A673 (cell line): ENCODE measurements at regions not wholly inside any gene's neighbourhood (a gene's known extent, or its start where the extent isn't known, plus 50 kb on each side); places are given as distances from the start of the nearest gene placed in this dataset.

Experiments used
- BruUV-seq: library from RNA; stranded (reverse); fragments of 400-500 nt; replicated peaks from 2 replicates; lab custom pipeline; 2021; lab: Mats Ljungman, UMichigan
- CTCF ChIA-PET: fragments of 300-600 bp; sonication (Branson Sonifier 250); formaldehyde crosslinking; loops from one replicate; lab custom pipeline; 2022; ENCODE audit warnings: antibody characterized with exemption; lab: Charles Lee
- POLR2A ChIA-PET: fragments of 300-600 bp; sonication (Branson Sonifier 250); formaldehyde crosslinking; loops from one replicate; lab custom pipeline; 2022; ENCODE audit warnings: antibody characterized with exemption; ENCODE audit not compliant: low non-redundant PET; lab: Charles Lee
- DNase-seq: peaks from one replicate; pipeline ENCODE4 v3.0.0-alpha.2; 2015; ENCODE audit warnings: low spot score
- H3K27ac ChIP-seq: fragments of 200-600 bp; sonication (generic); 2 replicates; pipeline ENCODE4 v1.5.1; 2016; ENCODE audit warnings: mixed run types, low read depth, mild to moderate bottlenecking, mixed read lengths, antibody characterized with exemption, low read length; ENCODE audit not compliant: poor library complexity, severe bottlenecking
- H3K27me3 ChIP-seq: fragments of 200-600 bp; sonication (generic); replicated peaks from 2 replicates; pipeline ENCODE4 v1.6.1; 2017; ENCODE audit warnings: mixed run types, low read depth, mild to moderate bottlenecking, mixed read lengths, antibody characterized with exemption, low read length; ENCODE audit not compliant: insufficient read depth, poor library complexity
- H3K36me3 ChIP-seq: fragments of 200-600 bp; sonication (generic); 2 replicates; pipeline ENCODE4 v1.6.1; 2016; ENCODE audit warnings: mixed run types, mild to moderate bottlenecking, mixed read lengths, antibody characterized with exemption, low read length; ENCODE audit not compliant: insufficient read depth, poor library complexity, severe bottlenecking
- H3K4me1 ChIP-seq: fragments of 200-600 bp; sonication (generic); 2 replicates; pipeline ENCODE4 v1.6.1; 2017; ENCODE audit warnings: mixed run types, mild to moderate bottlenecking, mixed read lengths, antibody characterized with exemption, low read length; ENCODE audit not compliant: insufficient read depth, poor library complexity, severe bottlenecking
- H3K4me3 ChIP-seq: fragments of 200-600 bp; sonication (generic); 2 replicates; pipeline ENCODE4 v1.5.1; 2016; ENCODE audit warnings: low read depth, mixed run types, mild to moderate bottlenecking, mixed read lengths, low read length; ENCODE audit not compliant: poor library complexity, severe bottlenecking
- H3K9me3 ChIP-seq: fragments of 200-600 bp; sonication (generic); 2 replicates; pipeline ENCODE4 v1.6.1; 2016; ENCODE audit warnings: mixed run types, low read depth, mild to moderate bottlenecking, mixed read lengths, antibody characterized with exemption, low read length; ENCODE audit not compliant: poor library complexity, severe bottlenecking
- EZH2 ChIP-seq: fragments of 200-600 bp; sonication (generic); IDR thresholded peaks from 2 replicates; pipeline ENCODE4 v1.6.1; 2017; ENCODE audit warnings: borderline replicate concordance, low read depth, mild to moderate bottlenecking, mixed read lengths, antibody characterized with exemption, low read length; ENCODE audit not compliant: poor library complexity, severe bottlenecking
- intact Hi-C: fragments of 100-400 bp; cut with micrococcal nuclease; formaldehyde crosslinking; loops from one replicate; pipeline ENCODE4 v1.10.0; 2022; ENCODE audit not compliant: unreplicated experiment
- TF ChIP-seq, protein P1 (sequence below): fragments of 300-800, 200-600 bp; sonication (generic); conservative IDR thresholded peaks from 2 replicates; pipeline ENCODE4 v1.5.1; 2017; ENCODE audit warnings: low read depth, mild to moderate bottlenecking, antibody characterized with exemption, low read length, moderate library complexity, mixed read lengths

DNA sequence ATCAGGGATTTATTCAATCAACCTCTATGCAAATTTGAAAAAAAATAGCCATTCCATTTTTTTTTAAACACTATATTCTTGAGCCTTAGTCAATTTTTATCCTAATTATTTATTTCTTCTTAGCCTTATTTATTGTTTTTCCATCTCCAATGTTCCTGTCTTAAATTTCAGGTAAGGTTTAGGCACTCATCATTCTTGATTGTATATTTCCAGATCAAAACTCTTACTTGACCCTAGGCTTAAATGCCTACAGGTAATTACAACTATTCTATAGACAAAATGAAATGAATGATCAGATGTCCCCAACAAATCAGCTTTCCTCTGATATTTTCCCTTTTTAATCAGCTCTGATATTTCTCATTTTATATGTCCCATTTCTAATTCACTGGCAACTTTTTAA is 402.6 kb upstream of the EPHA7 start:
- TF ChIP-seq, protein P1, sequence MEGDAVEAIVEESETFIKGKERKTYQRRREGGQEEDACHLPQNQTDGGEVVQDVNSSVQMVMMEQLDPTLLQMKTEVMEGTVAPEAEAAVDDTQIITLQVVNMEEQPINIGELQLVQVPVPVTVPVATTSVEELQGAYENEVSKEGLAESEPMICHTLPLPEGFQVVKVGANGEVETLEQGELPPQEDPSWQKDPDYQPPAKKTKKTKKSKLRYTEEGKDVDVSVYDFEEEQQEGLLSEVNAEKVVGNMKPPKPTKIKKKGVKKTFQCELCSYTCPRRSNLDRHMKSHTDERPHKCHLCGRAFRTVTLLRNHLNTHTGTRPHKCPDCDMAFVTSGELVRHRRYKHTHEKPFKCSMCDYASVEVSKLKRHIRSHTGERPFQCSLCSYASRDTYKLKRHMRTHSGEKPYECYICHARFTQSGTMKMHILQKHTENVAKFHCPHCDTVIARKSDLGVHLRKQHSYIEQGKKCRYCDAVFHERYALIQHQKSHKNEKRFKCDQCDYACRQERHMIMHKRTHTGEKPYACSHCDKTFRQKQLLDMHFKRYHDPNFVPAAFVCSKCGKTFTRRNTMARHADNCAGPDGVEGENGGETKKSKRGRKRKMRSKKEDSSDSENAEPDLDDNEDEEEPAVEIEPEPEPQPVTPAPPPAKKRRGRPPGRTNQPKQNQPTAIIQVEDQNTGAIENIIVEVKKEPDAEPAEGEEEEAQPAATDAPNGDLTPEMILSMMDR = no peak
- no peak for TF ChIP-seq EZH2
- Histone ChIP-seq H3K9me3 (no peaks in the 10 kb centered on the region), H3K27me3 (no peaks in the 10 kb centered on the region), H3K4me1 (no peaks in the 10 kb centered on the region), H3K36me3 (no peaks in the 10 kb centered on the region), H3K4me3 (no peak overlapping the region), H3K27ac (no peak overlapping the region)
- DNase-seq = no peak
- BruUV-seq = no TSS peak
- intact Hi-C loops = no loop called here
- ChIA-PET CTCF (no interaction called here), POLR2A (no interaction called here)

DNA sequence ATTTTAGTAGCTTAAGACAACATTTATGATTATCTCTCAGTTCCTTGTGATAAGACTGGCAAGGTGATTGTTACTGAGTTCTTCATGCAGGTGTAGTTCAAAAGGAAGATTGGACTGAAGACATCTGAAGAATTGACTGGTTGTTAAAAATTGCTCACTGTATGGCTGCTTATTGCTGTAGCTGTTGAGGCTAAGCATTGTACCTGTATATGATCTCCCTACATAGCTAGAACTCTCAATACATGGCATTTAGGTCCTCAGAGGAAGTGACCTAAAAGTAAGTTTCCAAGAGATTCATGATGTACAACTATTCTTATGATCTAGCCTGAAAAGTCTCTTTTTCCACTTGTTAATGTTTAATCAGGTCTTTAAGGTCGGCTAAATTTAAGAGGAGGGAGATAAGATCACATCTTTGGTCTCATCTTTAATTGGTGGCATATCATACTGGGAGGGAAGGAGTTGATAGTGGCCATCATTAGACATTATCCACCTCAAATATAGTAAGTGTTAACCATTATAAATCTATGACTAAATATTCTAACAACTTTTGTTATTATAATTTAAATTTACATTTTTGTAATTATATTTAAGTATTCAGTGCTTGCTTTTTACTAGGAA is 401.2 kb upstream of the EPHA7 start:
- no peaks in the 10 kb centered on the region for H3K4me1 ChIP-seq
- ChIA-PET POLR2A (no interaction called here), CTCF (no interaction called here)
- no peak overlapping the region for H3K4me3 ChIP-seq
- no peak for TF ChIP-seq EZH2
- TF ChIP-seq, protein P1 = no peak
- intact Hi-C loops = no loop called here
- no peaks in the 10 kb centered on the region for H3K27me3 ChIP-seq
- H3K9me3 ChIP-seq = no peaks in the 10 kb centered on the region
- H3K27ac ChIP-seq = no peak overlapping the region
- no peaks in the 10 kb centered on the region for H3K36me3 ChIP-seq
- BruUV-seq = no TSS peak
- DNase-seq = no peak

DNA sequence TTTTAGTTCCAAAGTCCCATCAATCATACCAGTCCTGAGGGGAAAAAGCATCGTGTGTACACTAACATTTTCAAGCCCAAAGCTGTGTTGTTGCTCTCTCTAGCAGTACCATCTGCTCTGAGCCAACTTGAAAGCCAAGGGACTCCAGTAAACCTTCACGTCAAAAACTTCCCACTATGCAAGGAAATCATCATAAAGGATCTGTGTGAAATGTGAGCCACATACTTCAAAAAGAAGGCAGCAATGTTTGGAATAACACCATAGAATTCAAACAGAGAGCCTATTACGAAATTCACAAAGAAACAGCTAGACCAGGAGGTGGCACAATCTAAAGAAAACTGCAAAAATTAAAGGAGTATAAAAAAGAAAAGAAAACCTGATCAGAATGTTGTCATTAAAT is 399.8 kb upstream of the EPHA7 start:
- DNase-seq = no peak
- POLR2A ChIA-PET = no interaction called here
- H3K27me3 ChIP-seq = no peaks in the 10 kb centered on the region
- no peak overlapping the region for H3K27ac ChIP-seq
- BruUV-seq = no TSS peak
- no peaks in the 10 kb centered on the region for H3K4me1 ChIP-seq
- no peak overlapping the region for H3K4me3 ChIP-seq
- CTCF ChIA-PET = no interaction called here
- TF ChIP-seq, protein P1 = no peak
- TF ChIP-seq EZH2 = no peak
- H3K9me3 ChIP-seq = no peaks in the 10 kb centered on the region
- intact Hi-C loops = no loop called here
- H3K36me3 ChIP-seq = no peaks in the 10 kb centered on the region
